AML-193 (cell line): ENCODE measurements at regions not wholly inside any gene's neighbourhood (a gene's known extent, or its start where the extent isn't known, plus 50 kb on each side); places are given as distances from the start of the nearest gene placed in this dataset.
"Not testable (repeated sequence)": the region's sequence is repeated elsewhere in the genome, so short reads cannot be mapped to it uniquely, and the experiment has no call there.

Source experiments
- DNase-seq, 2 experiments: peaks; one replicate each; lab custom pipeline; 2025; lab: John Stamatoyannopoulos, UW

DNA sequence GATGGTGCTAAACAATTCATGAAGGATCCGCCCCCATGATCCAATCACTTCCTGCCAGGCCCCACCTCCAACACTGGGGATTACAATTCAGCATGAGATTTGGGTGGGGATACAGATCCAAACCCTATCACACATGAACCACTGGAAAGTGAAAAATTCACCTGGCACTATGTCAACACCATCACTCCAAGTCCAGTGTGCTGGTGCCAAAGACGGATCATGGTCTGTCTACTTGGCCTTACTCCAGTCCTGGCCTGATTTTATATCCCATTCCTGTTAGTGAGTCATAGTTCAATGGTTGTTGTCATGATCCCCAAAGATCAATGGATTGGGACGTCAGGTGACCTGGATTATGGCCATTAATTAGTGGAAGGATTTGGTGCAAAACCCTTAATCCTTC is 147.4 kb upstream of the RPS23 start:
- DNase-seq: no peak

DNA sequence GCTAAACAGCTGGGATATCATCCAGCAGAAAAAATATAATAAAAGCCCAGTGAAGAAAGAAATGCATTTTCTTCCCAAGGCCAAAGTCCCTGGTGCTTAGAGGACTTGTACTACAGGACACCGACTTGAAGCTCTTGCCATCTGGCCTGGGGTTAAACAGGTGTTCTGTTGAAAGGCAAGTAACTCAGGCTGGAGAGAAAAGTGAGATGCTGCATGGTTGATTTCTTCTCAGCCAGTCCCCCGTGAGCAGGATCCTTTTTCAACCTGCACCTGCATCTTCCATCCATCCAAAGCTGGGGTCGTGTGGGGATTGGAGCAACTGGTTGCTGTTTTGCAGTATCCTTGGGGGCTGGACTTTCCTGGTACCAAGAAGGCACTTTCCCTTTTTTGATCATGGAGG is 146.1 kb upstream of the RPS23 start:
- DNase-seq: no peak

DNA sequence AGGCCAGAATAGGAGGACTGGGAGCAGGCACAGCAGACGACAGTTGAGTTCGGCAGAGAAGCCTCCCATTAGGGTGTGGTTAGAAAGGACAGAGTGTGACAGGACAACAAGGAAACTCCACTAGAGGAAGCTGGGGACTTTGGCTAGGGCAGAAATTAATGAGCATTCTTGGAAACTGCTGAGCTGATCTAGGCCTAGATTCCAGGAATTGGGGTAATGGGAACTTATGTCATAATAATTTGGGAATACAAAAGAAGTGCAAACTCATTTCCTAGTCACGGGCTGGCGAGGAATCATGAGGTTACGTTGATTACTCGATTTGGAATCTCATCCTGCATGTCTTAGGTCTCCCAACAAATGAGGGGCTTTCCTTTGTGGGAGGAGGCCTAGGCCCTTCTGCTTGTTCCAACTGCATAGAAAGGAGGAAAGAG is 144.6 kb upstream of the RPS23 start:
- DNase-seq: no peak

DNA sequence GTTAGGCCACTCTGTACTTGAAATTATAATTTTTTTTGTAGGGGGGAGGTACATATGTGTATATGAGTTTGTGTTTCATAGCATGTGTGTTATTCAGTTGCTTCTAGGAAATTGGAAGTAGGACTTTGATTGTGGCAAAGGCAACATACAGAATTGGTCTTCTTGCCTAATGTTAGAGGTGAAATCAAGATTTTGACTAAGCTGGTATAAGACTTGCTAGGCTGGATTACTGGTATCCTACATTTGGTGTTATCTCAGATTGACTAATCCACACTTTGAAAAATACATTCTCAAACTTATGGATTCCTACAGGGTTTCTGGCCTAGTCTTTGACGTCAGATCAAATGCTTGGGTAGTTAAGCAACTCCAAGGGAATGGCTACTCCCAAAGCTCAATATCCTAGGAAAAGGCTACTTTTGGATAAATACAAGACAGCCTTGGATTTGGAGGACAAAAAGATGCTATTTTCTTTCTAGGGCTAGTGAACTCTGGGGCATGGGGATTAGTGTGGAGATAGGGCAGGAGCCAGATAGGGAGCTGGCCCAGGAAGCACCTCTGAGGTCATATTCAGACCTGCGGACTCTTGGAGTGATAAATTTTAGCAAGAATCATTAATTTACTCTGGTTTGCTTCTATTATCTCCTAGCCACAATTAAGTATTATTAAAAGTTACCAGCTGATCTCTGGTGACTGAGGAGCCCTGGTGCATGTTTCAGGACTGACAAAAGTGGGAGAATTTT is 144.0 kb upstream of the RPS23 start:
- DNase-seq: no peak

DNA sequence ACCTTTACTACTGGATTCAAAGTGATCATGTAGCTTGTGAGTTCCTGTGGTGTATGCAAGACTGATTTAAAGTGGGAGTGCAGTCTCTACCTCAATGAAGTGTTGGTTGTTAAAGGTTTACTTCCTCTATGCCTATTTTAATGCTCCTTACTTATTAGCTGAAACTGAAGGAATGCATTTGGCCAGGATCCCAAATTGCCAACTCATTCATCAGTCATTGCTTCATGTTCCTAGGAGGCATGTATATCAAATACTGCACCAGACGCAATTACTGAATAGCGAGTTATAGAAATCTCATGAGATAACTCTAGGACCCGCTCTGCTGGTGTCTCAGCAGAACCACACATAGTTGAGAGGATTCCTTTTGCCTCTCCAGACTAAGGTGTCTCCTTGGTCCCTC is 143.0 kb upstream of the RPS23 start:
- no peak for DNase-seq

DNA sequence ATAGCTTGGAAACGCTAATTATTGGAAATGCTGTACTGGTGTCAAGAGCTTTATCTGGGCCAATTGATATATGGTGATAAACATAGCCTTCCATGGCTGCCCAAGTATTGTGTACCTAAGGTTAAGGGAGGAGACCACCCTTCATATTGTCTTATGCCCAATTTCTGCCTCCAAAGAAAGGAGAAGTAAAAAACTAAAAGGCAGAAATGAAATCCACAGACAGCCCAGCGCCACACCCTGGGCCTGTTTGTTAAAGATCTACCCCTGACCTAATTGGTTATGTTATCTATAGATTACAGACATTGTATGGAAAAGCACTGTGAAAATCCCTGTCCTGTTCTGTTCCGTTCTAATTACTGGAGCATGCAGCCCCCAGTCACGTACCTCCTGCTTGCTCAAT is 142.4 kb upstream of the RPS23 start:
- DNase-seq: not testable (repeated sequence)

DNA sequence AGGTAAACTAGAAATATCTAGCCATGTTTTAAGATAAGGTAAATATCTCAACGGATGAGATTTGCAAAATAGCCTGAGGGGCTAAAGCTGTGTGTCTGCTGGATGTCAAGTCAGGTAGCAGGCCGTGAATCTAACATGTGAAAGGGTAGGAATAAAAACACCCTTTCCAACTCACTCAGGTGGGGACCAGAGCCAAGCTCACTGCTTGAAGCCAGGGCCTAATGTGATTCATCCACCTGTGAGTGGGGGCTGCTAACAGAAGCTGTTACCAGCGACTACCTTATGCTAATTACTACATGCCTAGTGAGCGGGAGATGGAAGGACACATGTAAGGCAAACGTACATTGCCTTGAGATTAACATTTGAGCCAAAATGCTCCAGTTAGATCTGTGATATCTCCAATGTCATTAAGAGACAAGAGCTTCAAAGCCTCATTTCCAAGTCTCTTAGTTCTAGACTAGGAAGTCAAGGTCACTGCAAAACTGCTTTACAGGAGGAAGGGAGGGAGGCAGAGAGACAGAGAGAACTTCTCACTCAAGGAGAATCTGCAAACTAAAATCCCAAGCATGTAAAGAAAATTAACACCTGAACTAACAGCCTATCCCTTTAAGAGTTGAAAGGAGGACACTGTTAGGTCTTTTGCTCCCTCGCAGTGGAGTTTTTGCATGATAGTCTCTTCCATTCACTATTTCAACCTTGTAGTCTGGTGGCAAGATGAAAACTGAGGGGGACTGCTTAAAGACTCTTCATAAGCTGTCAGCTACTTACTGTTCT is 141.6 kb upstream of the RPS23 start:
- no peak for DNase-seq

DNA sequence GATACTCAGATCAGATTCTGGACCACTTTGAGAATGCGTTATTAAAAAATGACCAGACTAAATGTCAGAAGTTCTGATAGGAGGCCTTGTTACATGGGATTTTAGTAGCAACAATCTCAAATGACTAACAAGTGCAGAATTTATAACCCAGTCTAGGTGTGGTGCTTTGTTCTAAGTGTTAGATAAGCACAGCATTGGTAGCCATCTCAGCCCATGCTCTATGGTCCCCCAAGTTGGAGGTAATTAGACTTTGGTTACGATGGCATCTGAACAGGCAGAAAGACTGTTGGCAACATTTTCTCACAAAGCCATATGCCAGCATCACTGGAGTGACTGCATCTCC is 140.4 kb upstream of the RPS23 start:
- no peak for DNase-seq

DNA sequence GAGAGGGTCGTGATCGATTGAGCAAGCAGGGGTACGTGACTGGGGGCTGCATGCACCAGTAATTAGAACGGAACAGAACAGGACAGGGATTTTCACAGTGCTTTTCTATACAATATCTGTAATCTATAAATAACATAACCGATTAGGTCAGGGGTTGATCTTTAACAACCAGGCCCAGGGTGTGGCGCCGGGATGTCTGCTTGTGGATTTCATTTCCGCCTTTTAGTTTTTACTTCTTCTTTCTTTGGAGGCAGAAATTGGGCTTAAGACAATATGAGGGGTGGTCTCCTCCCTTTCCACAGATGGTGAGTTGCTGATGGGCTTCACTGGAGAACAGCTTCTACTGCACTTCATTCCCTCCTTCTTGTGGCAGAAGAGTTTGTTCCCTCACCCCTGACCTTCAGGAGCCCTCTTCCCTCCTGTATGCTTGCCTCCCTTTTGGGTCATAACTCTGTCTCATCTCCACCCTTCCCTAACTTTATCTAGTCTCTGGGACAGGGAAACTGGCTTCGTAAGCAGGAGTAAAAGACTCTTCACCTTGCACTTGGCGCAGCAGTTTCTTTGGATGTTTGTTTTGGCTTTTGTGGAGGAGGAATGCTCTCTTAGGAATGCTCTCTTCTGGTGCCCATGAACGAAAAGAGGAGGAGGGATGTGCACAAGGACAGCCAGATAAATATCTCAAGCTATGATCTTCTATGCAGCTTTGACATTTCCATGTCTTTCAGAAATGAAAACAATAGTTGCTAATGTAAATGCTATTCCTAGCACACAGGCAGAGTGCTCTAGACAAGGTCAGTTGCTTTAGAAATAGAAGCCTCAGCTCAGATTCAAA is 139.8 kb upstream of the RPS23 start:
- DNase-seq: no peak

DNA sequence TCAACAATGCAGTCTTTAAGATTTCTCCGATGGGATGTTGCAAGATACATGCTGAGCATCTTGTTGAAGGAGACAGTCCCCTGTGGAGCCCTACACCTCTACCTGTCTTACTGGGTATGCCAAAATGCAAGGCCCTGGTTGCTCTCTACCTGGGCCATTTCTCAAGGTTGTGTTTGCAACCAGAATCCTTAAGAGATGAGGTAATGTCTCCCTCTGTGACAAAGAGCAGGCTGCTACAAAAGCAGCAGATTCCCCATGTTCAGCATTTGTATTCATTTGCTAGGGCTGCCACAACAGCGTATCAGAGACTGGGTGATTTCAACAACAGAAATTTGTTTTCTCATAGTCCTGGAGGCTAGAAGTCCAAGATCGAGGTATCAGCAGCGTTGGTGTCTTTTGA is 138.4 kb upstream of the RPS23 start:
- no peak for DNase-seq

DNA sequence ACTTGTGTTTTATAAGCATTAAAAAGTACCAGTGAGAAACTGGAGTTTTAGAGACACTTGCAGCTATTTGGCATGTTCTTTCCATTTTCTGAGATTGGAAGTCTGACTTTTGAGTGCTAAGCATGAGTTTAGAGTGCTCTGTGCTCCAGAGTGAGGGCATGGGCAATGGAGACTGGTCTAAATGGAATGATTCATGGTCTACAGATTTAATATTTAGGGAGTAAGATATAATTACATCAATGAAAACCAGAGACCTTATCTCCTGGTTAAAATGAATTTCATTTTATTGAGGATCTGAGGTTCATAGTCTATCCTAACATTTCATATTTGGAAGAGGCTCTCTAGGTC is 135.9 kb upstream of the RPS23 start:
- DNase-seq: no peak

DNA sequence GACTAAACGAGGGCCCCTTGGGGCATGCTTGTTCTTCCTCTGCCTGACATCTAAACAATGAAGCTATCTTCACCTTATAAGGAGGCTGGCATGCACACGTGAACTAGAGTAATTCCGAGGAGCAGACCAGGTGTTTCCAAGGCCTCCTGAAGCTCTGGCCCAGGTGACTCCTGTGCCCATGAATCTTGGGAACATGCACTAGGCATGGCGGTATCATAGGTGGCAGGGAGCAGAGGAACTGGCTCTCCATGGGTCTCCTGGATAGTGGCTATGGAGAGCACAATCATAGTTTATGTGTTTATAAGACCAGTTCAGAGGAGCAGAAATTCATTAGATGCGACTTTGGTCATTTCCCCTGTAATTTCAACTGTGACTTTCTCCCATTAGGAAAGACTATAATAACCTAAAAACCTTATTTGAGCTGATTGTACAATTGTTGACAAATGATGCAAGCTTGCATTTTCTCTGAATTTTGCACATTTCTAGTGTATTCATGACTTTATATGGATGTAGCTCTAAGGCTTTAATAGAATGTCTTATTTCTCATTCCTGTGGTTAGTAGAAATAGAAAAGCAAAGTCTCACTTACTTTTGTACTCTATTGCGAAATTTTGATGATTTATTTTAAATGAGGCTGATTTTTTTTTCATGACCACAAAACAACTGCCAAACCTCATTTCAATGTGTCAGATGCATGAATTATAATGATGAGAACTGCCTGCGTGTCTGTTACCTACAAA is 135.3 kb upstream of the RPS23 start:
- no peak for DNase-seq

DNA sequence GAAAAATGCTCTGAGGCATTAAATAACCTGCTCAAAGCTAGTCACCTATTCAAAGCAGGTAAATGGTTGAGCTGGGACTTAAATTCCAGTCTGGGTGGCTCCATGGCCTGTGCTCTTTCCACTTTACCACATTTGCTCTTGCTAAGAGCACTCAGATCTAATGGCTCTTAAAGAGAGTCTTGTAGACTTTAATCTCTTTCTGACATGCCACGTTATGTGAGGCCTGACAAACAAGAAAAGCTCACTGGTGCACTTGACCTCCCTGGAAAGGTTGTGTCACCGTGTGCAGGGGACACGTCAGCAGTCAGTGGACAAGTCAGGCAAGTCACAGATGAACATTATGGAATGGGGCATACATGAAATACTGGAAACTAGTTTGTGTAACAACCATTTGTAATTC is 129.9 kb upstream of the RPS23 start:
- no peak for DNase-seq

DNA sequence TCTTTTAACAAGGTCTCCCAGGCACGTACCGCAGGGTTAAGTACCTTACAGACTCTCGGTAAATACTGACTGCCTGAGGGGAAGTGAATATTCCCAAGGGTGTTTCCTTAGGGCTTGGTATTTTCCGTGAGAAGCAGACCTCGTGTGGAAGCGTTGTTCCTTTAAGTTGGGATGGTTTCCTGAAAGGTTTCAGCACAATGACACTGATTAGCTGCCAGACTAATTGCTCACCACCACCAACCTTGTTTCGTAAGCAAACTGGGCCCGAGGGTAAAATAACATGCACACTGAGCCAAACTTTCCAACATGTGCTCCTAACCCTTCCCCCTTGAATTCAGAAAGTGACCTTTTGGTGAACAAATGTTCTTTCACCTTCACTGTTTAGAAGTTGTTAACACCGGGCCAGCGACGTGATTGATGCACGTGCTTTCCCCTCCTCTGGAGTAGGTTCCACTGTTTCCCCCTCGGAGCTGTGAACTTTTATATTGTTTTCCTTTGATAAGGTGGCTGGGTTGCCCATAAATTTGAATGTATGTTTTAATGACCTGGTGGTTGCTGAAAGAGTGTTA is 128.1 kb upstream of the RPS23 start:
- no peak for DNase-seq

DNA sequence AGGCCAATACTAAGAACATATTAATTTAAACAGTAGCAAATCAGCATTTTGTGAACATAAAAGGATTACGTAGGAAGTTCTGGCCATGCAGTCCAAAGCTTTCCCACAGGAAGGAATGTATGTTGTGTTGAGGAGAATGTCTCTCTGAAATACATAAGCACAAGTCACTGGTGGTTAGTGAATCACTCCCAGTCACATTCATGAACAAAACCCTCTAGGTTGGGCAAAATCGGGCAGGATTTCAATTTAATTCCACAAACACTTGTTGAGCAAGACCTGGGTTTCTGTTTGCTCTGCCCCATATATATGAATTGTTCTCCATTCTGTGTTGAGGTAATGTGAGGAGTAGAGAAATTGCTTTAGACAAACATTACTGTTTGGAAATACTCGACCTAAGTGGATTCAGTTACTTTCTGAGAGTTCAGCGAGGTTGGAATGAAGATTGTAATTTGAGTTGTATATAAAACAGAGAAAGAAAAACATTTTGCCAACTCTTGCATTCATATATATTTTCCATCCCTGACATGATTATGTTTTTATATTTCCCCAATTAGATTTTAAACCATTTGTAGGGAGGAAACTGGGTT is 127.6 kb upstream of the RPS23 start:
- no peak for DNase-seq

DNA sequence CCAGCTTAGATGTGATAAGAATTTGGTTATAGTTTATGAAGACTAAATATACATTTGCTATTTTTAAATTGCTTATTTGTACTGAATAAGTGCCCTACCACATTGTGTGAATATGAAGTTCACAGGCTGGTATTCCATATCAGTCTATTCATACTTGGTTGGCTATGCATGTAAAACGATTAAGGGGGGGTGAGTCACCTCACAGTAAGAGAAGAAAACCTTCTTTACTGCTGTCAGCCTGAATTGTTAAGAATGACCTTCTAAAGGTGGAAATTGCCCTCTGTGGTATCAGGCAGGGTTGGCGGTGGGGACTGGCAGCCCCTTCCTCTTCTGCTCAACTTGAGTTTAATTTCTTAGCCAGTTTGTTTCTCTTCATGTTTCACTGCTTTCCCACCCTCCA is 127.0 kb upstream of the RPS23 start:
- DNase-seq: no peak

DNA sequence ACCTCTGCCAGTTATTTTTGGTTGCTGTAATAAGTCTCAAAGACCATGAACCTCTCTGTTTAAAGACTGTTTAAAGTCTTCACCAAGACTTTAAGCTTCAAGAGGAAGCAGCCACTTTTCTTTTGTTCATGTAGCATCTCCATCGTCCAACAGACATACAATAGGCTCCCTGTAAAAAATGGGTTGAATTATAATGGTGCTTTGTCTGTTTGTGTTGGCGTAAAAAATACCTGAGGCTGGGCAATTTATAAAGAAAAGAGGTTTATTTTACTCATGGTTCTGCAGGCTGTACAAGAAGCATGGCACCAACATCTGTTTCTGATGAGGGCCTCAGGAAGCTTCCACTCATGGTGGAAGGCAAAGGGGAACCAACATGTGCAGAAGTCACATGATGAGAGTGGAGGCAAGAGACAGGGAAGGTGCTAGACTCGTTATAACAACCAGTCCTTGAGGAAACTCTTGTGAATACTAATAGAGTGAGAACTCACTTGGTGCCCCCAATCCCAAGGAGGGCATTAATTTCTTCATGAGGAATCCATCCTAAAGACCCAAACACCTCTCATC is 126.3 kb upstream of the RPS23 start:
- DNase-seq: no peak

DNA sequence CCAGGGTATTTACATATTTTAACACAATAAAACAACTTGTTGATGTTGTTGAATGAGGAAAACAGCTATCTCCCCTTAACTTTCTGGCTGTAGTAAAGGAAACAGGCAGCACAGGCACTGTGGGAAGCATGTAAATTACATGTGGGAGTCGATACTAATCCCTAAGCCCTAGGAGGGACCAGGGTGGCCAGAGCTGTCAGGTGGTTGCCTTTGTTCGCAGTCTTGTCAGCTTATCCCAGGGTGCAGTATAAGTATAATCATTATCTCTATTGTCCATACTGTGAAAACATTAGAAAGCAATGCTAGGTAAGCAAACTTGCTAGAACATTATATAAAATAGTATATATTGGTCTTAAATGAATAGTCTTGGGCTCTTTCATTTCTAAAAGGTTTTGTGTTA is 125.6 kb upstream of the RPS23 start:
- no peak for DNase-seq

DNA sequence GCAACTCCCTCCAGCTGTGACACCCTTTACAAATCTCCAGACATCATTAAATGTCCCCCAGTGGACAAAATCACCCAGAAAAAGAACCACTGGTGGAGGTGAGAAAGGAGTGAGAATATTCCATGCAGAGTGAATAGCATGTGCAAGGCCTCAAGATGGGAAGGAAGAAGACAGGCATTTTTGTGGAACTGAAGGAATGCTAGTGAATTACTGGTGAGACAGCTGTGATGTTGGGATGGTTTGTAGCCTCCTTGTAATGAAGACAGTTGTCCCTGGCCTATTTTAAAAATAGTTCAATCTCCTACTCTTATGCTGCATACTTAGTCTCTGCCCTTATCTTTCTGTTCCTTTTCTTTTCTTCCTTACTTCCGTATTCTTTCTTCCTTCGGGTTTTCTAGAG is 124.9 kb upstream of the RPS23 start:
- no peak for DNase-seq

DNA sequence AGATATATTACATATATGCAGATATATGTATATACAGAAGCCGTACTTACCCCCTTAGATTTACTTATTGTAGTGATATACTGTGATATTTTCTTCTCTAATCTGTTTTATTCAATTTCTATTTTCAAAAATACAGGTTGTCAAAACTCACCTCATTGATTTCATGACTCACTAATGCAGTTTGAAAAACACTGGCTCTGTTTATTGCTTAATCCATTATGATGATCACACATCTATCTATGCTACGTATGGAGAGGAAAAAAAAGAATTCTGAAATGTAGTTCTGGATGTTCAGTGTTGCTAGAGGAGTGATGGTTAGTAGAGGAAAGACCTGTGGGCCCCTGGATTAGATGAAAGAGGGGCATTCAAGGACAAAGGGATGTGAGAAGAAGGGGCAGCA is 121.0 kb upstream of the RPS23 start:
- no peak for DNase-seq

DNA sequence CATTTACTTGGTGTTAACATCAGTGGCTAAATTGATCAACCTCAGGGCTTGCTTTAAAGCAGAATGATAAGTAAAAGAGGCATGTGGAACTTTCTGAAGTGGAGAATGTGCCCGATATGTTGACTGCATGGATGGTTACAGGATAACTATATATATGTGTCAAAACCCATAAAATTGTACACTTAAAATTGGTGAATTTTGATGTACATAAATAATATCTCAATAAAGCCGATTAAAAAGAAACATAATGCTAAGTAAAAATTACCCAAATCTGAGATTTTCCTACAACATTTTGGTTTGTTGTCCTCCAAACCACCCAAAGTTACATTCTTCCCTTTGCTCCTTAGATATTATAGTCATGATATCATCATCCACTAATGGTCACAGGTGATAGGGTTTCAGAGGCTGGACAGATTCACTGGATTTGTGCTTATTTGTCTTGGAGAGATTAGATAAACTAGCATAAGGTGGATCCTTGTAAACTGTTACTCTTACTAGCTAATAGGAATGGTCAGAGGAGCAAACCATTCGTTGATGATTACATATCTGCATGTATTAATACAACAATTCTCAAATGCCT is 119.7 kb upstream of the RPS23 start:
- DNase-seq: no peak
